Activated CD4-positive, alpha-beta T cell treated with anti-CD3 and anti-CD28 coated beads, Interleukin-2, amount 50 U/mL, for 16 hours (primary cell): ENCODE measurements at regions not wholly inside any gene's neighbourhood (a gene's known extent, or its start where the extent isn't known, plus 50 kb on each side); places are given as distances from the start of the nearest gene placed in this dataset.
A peak's percentile ranks its signal among the peaks of the same experiment; 100 is the strongest.
"Not testable (repeated sequence)": the region's sequence is repeated elsewhere in the genome, so short reads cannot be mapped to it uniquely, and the experiment has no call there.

Source experiments
- DNase-seq: peaks from one replicate; pipeline ENCODE4 v3.0.0-alpha.2; 2020

DNA sequence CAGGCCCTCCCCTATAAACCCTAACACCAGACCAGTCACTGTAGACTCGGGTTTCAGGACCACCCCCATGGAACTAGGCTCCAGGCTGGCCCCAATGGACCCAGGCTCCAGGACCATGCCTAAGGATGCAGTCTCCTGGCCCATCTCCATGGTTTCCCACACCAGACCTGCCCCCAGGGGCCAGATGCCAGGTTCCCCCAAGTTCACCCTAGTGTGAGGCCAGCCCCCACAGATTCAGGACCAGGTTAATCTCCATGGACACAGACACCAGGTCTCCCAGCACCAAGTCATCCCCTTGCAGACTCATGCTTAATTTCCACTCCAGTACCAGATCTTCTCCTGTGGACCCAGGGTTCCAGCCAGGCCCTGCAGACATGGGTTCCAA, 103.8 kb upstream of the LANCL2 start:
- DNase-seq: no peak

- DNase-seq: not testable (repeated sequence)
Observed at GRCh38 chr7:55265328-55265727, 99.8 kb upstream of the LANCL2 start.

DNA sequence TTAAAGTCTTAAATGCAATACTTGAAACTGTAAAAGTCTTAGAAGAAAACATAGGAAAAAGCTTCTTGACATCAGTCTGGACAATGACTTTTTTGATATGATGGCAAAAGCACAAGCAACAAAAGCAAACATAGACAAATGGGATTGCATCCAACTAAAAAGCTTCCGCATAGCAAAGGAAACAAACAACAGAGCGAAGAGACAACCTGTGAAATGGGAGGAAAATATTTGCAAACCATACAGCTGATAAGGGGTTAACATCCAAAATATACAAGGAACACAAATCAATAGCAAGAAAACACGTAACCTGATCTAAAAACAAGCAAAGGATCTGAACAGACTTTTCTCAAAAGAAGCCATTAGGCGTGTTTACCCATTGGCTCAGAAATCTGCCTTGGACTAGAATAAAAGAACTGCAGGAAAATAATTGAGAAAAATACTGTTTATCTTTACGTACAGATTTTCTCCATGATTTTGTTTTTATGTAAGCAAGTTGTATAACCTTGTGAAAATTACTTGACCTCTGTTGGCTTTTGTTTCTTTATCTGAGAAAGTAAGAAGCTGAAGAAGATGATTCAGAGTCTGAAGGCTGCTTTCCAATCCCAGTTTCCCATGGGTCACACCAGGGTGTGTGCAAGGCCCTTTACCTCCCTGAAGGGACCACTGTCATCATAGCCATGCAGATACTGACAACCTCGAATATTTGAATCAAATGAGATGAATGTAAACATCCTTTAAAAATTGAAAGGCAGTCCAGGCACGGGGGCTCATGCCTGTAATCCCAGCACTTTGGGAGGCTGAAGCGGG, 99.1 kb upstream of the LANCL2 start:
- no peak for DNase-seq

- no peak for DNase-seq
Observed at GRCh38 chr7:55271069-55271626, 94.0 kb upstream of the LANCL2 start.

GRCh38 chr7:55271661-55272060, 93.5 kb upstream of the LANCL2 start:
- no peak for DNase-seq

DNA sequence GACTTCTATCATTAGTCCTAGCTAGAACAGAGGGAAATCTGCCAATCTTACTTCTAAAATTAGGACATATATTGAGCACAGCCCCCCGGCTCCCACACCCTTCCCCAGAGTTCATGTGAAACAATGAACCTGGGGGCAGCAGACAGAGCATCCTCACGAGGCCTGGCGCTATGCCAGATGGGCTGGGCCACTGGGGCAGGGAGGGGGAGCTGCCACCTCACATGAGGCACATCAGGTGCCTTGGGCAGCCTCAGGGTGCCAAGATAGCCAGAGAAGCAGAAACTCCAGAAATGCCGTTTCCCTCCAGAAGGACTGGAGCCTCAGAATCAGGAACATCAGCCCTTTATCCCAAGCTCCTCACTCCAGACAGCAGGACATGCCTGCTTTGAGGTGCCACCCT, 92.8 kb upstream of the LANCL2 start:
- DNase-seq: no peak

- DNase-seq: no peak
Observed at GRCh38 chr7:55273186-55273980, 91.8 kb upstream of the LANCL2 start.

GRCh38 chr7:55274156-55274555, 91.0 kb upstream of the LANCL2 start:
- DNase-seq: no peak

- DNase-seq: no peak
Observed at GRCh38 chr7:55275291-55276200, 89.6 kb upstream of the LANCL2 start.

DNA sequence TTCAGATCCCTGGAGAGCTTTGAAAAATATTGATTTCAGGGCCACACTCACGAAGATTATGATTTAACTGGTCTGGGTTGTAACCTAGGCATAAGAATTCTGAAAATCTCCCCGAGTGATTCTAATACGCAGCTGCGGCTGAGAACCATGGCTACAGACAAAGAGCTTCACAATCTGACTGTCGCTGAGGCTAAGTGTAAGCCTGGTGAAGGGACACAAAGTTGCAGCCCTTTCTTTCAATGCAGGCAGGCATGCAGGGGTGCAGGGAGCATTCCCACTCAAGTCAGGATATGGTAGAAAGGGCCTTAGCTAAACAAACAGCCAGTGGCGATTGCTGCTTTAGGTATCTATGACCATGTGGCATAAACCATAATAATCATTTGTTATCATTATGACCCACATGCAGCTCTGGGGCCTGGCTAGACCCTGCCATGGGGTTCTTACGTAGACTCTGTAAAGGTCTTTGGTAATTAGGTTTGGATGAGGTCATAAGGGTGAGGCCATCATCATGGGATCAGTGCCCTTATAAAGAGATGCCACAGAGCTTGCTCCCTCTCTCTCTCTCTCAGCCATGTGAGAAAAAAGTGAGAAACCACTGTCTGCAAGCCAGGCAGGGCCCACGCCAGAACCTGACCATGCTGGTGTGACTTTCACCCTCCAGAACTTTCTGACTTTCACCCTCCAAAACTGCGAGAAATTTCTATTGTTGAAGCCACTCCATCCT, 88.4 kb upstream of the LANCL2 start:
- no peak for DNase-seq

DNA sequence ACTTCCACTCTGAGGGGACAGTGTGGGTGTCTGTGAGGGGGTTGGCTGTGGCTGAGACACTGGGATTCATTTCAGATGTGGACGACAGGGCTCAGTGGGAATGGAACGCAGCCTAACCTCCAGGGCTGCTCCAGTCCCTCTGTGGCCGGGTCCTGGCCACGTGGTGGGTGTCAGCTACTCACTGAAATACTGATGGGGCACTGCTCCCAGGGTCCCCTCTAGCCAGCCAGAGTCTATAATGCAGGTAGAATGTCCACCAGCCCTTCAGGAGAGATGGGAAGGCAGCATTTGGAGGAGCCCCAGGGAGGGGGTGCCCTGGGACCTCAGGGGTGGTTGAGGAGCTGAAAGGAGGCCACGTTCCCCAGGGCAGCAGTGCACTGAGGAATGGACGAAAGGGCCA, 87.2 kb upstream of the LANCL2 start:
- no peak for DNase-seq

- DNase-seq: no peak
Observed at GRCh38 chr7:55278321-55278720, 86.8 kb upstream of the LANCL2 start.

GRCh38 chr7:55279080-55279845, 85.9 kb upstream of the LANCL2 start:
- no peak for DNase-seq

GRCh38 chr7:55280031-55280454, 85.1 kb upstream of the LANCL2 start:
- DNase-seq: peak; percentile 81

DNA sequence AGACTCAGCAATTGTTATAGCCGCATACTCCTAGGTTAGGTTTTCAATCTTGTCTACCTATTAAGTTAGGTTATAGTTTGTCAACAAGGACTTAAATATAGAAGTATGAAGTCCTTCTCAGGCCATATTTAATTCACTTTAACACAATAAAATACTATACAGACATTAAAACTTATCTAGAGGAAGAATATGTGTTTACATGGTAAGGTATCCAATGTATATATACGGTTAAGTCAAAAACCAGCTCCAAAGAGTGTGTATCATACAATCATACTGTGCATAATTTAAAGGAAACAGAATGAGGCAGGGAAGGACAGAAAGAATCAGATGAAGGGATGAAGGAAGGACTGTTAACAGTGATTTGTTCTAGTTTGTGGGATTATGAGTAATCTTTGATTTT, 79.5 kb upstream of the LANCL2 start:
- DNase-seq: no peak

- no peak for DNase-seq
Observed at GRCh38 chr7:55286666-55287065, 78.5 kb upstream of the LANCL2 start.

GRCh38 chr7:55288070-55288824, 76.9 kb upstream of the LANCL2 start:
- DNase-seq: no peak

GRCh38 chr7:55296070-55296469, 69.1 kb upstream of the LANCL2 start:
- DNase-seq: no peak

GRCh38 chr7:55299273-55299967, 65.7 kb upstream of the LANCL2 start:
- DNase-seq: no peak

GRCh38 chr7:55303220-55303619, 61.9 kb upstream of the LANCL2 start:
- DNase-seq: no peak
